Suppressor macrophage treated with lipopolysaccharide for 1 hour (primary cell): ENCODE measurements at regions not wholly inside any gene's neighbourhood (a gene's known extent, or its start where the extent isn't known, plus 50 kb on each side); places are given as distances from the start of the nearest gene placed in this dataset.

Source experiments
- DNase-seq, 3 donors: peaks; one replicate each; pipeline ENCODE4 v3.0.0-alpha.2; 2020 to 2022

DNA sequence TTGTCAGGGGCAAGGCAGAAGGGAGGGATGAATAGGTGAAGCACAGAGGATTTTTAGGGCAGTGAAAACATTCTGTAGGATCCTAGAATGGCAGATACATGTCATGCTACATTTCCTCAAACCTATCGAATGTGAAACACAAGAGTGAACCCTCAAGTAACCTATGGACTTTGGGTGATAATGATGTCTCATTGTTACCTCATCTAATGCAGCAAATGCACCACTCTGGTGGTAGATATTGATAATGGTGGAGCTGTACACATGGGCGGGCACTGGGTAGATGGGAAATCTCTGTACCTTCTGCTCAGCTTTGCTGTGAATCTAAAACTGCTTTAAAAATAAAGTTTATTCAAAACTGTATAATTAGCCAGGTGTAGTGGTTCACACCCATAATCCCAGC is 95.2 kb upstream of the NCK2 start:
- no peak for DNase-seq

DNA sequence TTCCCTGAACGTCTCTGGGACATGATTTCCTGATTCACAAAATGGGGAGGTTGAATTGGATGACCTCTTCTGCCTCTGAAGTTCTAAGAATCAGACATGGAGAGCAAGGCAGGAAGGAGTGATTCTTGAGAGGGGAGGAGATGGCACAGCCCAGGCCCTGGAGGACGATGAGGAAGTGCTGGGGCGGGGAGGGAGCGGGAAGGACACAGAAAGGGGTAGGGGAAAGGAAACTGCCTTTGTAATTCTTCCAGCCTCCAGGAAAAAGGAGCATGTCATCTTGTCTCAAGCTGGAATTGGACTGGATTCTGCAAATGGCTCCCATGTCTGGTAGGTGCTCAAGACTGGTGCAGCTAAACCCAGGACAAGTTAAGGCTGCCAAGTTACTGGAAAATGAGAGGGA is 97.0 kb upstream of the NCK2 start:
- no peak for DNase-seq

DNA sequence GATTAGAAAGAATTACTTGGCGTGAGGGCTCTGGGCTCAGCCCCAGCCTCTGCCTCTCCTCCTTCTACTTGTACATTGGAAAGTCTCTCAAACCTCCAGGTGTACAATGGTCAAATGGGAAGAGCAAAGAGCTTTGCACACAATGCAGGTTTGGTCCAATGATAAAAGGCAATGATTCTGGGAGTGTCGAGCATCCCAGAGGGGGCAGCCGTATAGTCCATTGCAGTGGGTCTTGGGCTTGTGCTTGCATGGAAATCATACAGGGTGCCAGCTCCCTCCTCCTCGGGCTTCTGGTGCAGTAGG is 98.0 kb upstream of the NCK2 start:
- no peak for DNase-seq

DNA sequence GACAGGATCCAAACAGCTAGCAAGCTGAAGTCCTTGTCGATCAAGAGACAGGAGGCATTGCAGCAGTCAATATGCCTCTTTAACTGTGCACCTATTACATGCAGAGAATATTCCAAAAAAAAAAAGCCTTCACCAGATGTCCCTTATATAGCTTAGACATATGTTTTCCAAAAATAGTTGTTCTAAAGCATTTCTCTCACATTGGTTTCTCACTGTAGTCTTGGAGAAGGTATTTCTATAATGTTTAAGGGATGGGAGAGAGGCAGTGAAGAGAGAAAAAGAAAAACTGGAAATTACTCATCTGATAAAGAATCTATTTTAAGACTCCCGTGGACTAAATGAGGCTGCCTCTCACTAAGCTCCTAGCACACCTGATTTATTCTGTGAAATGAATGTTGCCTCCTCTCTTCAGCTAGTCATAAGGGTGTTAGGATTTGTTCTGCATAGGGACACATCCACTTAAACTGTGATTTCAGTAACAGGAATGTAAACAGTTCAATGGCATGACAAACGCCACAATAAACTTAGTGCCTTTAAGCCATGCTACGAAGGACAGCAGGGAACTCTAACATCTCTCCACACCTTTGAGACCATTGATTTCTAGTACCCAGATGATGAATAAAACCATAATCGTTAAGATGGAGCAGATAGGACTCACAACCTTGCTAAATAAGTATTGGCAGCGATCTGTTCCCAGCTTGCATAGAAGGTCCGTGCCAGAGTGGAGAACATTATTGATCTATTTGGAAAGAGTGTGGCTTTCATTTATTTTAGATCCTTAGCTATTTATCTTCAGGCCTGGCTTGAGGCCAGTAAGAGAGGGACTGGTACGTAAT is 98.6 kb upstream of the NCK2 start:
- no peak for DNase-seq

DNA sequence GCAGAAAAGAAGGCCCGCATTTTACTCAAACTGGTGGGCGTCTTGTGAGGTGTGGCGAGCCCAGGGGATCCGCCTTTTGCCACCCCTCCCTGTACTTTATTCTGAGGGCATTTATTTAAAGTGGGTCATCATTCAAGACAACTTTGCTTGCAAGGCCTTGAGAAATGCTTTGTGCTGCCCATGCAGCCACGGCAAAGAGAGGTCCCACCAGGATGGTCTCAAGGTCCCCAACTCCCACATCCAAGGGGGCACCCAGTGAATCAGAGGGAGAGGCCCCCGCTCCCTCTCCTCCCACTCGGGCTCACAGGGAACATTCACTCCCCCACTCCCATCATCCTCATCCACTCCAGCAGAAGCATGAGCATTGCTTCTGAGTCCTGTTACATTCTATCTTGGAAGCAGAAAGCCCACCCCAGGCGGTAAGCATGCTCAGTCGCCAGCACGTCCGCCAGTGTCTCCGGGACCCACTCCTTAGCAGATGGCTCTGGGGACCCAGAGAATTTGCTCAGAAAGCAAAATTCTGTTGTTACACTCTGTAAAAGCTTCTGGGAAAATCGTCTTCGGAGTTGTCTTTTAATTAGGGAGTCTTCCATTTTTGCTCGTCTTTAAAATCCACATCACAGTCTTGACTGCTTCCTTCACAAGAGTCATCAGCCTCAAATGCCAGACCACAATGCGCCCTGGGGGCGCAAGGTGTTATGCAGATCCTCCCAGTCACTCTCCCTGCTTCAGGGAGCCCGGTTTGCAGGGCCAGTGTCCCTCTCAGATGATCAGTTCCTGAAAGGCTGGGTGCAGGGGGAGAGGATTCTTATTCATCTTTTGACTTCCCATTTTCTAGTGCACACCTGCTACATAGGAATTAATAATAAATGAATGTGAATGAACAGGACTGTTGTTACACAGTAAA is 99.4 kb upstream of the NCK2 start:
- DNase-seq = no peak

DNA sequence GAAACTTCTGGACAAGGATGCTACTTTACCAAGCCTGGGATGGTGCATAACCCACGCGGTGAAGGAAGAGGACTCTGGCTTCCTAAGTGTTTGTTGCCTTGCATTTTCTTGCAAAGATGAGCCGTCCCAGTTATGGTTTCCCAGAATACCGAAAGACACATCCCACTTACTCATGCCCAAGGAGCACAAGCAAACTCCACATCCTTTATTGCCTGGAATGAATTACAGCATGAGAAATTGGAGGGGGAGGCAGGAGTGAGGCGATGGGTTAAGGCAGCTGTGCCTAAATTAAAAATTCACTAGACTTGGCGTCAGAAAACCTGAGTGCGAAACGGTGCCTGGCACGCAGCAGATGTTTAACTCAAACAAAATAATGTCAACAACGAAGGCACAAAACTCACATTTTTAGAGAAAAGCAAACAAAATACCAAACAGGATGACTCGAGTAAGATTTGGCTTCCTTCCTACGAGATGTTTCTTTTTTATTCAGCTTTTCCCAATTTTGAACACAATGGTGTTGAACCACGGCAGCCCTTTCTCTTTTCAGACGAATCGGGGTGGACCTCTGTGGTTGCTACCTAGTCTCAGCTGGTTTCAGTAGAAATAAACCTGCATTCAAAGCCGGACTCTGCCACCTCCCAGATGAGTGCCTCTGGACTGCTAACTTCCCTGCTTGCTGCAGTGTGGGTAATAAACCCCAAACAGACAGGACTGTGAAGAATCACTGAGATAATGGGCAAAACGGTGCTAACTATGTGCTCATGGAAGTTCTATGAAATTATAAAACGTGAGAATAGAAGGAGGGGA is 100.3 kb upstream of the NCK2 start:
- DNase-seq = no peak

DNA sequence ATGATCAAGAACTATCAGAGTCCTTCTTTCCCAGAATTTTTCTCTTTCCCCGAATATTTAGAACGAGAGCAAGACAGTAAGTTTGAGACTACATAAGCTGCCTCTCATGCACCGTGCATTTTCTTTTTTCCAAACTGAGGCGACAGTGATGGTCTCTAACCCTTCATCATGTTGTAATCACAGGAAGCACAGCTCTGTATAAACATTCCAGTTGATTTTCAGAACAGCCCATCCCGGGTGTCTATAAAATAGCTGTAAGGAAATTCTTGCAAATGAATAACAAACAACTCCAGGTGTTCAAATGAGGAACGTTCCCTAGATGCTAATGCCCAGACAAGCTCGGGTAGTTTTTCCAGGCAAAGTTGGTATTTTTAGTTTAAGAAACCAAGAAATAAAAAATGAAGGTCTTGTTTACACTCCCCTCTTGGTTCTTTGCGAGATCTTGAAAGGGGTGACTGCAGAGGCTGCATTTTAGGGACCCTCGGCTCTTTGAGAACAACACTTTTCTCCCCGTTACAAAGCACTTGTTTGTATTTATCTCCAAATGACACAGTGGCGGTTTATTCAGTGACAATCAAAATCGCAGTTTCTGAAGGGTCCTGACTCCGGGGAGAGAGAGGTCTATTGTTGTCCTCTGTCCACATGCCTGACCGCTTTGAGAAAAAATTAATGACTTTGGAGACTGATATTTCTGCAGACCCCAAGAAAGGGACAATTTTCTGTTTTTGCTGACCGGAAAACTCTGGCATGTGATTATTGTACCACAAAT is 101.1 kb upstream of the NCK2 start:
- no peak for DNase-seq

DNA sequence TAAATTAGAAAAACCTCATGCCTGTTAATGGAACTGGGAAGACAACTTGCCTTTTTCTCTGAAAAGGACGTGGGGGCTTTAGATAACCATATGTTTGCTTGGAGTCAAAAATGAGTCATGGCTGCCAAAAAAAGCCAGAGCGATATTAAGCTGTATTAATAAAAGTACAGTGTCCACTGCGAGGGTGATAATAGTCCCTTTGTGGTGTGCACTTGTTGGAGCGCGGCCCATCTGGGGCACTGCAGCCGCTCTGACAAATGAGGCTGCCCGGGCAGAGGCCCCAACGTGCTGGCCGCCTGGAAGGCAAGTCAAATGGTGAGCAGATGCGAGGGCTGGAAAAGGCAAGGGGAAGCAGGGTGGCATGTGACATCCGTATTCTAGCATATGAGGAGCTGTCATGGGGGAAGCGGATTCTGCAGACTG is 103.3 kb upstream of the NCK2 start:
- peak in 1 of 3 donors; percentile 4 for DNase-seq

DNA sequence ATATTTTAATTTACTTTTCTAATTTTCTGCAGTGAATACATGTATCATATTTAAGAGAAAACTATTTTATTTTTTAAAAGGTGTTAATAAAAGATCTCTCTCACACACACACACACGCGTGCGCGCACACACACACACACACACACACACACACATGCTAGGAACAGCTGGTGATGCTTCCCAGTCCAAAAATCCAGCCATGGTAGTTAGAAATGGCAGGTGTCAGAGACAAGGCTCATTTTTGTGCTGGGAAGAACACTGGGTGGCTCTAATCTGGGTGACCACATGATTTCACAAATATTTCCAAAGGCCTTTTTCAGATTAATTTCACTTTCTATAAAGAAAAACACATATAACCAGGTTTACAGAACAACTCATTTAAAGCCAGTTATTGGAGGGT is 104.5 kb upstream of the NCK2 start:
- DNase-seq = no peak

DNA sequence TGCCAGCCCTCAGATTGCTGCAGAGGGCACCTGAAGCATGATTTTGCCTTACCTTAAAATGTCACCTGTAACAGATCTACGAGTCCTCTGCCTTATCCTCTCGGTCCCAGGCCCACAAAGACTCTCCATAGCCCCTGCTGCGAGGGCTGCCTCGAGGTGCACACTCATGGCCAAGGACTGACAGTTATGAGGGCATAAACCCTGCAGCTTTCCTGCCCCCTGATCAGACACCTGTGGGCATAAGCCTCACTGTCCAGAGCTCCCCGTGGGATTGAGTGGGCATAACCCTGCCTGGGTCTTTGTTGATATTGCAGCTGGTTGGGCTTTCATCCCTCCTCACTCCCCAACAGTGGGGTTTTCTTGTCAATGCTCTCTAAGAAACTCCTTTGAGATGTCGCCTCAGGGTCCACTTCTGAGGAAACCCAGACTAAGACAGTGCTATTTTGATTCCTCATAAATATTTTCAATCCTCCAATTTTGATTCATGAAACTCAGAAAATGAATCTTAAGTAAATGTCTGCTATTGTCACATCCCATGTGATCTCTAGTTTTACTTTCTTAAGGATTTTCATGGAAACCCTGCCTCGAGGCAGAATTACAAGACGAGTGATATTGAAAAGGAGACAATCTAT is 108.5 kb upstream of the NCK2 start:
- DNase-seq = no peak

DNA sequence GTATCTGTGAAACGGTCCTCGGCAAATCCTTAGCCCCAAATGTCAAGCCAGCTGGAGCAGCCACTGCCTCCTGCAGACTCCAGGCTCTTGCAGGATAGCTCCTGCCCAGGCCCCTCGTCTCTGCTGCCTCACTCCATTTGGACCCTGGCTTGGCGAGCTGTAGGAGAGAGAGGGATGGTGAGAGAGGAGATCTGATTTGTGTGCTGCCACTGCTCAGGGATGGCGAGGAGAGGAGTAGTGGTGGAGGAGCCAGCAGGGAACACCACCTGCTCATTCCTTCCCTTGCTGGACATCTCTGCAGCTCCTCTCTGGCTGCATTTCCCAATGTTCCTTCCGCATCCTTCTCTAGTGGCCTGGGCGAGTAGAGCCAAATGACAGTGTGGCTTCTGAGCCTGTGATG is 109.1 kb upstream of the NCK2 start:
- DNase-seq = no peak

DNA sequence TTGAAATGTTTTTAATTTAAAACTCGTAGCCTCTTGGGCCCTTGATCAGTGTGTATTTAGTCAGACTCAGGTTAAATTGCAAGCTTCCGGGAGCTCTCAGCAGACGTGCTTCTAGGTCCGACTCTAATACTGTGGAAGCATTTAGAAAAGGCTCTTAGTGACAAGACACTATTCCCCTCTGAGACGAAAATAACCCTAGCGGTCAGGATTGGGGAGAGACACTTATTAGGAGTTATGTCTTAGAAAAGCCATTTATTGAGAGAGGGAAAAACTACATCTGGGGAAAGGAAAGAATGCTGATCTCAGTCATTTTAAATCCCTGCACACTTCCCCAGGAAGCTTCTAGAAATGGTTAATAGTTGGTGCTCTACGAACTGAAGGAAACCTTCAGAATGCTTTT is 110.5 kb upstream of the NCK2 start:
- no peak for DNase-seq

DNA sequence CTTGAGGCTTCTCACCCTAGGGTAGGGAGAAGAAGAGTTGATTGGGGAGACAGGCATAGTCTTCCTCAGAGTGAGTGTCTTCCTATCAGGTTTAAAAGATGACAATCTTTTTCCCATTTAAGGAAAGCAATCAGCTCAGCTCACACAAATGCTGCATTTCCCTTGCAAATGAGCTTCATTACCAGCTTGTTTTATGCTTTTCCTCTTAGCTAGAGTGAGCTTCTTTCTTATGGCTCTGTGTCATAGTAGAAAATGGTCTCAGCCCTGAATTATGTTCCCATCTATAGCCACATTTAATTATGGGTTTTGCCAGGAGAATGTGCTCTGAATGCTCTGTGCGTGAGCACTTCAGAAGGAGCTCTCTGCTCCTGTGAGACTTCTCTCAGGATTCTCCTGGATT is 112.8 kb upstream of the NCK2 start:
- DNase-seq = no peak

DNA sequence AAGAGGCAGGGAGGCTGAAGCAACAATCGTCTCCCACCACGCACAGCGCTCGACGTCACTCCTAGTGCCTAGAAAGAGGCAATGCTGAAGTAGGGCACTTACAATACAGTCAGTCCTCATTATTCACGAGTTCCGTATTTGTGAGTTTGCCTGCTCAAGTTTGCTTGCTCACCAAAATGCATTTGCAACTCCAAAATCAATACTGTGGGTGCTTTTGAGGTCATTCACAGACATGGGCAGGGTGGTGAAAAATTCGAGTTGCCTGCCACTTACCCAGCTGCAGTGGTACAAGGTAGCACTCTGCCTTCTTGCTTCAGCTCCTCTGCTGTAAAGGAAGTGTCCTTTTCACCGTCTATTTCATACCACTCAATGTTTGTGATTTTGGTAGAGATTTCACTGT is 113.7 kb upstream of the NCK2 start:
- DNase-seq = no peak

DNA sequence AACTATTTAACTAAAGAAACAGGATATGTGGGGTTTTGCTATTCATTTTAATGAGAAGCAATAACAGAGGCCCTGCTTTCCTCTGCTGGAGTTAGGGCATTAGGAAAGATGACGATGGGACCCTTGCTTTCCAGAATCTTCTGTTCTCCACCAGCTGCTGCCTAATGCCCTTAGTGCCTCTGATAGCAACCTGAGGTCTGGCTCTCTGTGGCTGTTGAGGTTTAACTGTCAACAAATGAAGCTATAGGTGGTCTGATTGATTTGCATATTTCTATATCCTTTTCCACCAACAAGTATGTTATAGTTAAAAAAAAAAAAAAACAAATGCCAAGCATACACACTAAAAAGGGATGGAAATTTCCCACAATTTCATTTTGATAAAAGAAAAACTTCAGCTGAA is 115.1 kb upstream of the NCK2 start:
- no peak for DNase-seq

DNA sequence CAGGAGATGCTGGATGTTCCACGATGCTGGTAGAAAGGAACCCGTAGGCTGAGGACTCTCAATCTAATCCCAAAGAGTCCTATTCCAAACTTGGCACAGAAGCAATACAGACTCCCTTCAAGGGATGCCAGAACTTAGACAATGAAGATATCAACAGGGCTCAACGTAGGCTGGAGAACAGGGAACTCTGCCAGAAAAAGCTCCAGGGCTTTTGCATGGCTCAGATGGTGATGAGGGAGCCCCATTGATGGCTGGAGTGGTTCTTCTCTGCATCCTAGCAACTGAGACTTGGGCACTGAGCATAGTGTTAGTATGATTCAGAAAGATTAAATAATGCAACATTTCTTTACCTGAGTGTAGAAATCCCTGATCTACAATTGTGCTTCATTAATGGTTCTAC is 117.2 kb upstream of the NCK2 start:
- DNase-seq = no peak

DNA sequence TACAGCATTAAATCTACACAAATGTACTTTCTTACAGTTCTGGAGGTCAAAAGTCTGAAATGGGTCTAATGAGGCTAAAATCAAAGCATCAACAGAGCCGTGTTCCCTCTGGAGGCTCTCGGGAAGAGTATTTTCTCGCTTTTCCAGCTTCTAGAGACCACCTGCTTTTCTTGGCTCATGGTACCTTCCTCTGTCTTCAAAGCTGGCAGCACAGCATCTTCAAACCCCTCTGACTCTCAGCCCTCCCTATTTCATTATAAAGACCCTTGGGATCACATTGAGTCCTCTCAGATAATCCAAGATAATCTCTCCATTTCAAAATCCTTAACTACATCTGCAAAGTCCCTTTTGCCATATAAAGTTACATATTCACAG is 117.8 kb upstream of the NCK2 start:
- DNase-seq = no peak

DNA sequence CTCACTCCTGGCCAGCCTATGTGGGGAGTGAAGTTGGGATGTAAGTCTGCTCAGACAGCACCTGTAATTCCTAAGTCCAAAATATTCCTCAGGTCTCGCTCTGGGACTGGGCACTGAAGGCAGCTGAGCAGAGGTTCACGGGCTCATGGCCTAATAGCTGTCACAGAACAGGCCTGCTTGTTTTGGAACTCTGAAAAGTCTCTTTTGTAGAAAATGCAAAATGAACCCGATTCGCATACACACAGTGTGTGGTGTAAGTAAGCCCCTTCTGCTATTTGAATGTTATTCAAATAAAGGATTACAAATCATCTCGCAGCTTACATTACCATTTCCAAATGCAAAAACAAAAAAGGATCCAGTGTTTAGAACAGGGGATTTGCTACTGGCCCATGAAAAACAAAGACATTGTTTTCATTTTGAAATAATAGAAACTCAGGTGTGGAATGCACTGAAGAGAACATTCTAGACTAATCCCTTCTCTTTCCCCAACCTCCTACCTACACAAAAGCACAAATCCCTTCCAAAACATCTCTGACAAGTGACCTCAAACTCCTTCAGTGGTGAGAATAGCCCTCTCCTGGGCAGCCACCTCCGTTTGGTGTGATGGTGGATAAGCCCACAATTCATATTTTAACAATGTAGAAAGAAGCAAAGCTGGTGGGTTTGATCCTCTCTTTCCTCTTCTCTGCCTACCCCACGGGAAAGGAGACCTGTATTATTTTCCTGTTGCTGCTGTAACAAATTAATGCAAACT is 118.3 kb upstream of the NCK2 start:
- no peak for DNase-seq

DNA sequence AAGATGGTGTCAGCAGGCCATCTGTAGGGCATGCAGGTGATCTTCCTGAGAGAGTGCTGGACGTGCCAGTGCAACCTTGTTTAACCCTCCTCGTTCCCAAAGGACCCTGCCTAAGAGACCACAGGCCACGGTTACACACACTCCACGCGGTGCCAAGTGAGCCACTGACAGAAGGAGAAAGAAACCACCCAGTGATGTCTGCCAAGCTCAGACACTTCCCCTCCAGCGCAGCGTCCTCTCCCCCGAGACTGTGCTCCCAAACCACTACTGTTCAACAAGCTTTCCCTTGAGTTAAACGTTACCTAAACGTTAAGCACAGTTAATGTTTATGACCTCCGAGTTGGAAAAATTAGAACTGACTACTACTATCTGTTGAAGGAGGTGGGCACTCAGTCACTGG is 119.1 kb upstream of the NCK2 start:
- no peak for DNase-seq

DNA sequence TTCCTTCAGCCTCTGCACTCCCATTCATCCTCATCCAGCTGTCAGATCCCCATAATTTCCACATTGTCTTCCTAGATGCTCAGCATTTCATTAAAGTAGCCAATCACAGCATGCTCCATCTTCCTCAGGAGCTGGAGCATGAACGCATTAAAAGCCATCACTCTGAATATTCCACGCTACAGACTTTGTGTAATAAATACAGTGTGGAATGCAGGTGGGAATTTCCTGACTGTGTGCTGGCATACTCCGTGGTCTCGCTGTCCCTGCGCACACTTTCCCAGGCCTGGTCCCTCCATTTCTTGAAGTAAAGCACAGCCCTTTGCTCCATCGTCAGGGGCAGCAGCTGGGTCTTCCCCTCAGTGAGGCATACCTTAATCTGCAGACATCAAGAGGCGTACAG is 123.7 kb upstream of the NCK2 start:
- no peak for DNase-seq

DNA sequence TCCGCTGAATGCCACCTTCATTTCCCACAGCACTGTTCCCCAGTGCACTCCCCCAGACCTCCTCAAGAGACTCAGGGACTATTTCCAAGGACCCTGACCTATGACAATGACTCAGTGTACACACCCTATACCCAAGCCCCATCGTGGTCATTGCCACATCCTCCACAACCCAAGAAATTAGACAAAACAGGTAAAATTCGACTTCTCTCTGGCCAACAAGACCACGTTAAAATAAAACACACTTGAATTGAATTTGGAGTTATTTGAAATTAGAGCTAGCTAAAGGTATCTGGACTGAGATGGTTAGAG is 126.4 kb upstream of the NCK2 start:
- DNase-seq = no peak
